Type B pancreatic cell (in vitro differentiated cells): ENCODE measurements at regions not wholly inside any gene's neighbourhood (a gene's known extent, or its start where the extent isn't known, plus 50 kb on each side); places are given as distances from the start of the nearest gene placed in this dataset.

Experiments
- DNase-seq: peaks from one replicate; pipeline ENCODE4 v3.0.0; 2021; ENCODE audit warnings: mixed read lengths; ENCODE audit not compliant: unreplicated experiment; ENCODE audit errors: extremely low spot score
- H3K27ac Mint-ChIP-seq: 2 replicates; pipeline ENCODE4 v1.8.0; 2021; ENCODE audit warnings: mild to moderate bottlenecking, mixed read lengths
- H3K27me3 Mint-ChIP-seq: 2 replicates; pipeline ENCODE4 v1.8.0; 2021; ENCODE audit warnings: mixed read lengths
- H3K36me3 Mint-ChIP-seq: 2 replicates; pipeline ENCODE4 v1.8.0; 2021; ENCODE audit warnings: mixed read lengths
- H3K4me1 Mint-ChIP-seq: one replicate; pipeline ENCODE4 v1.8.0; 2021; ENCODE audit warnings: mixed read lengths; ENCODE audit not compliant: unreplicated experiment
- H3K4me3 Mint-ChIP-seq: 2 replicates; pipeline ENCODE4 v1.8.0; 2021; ENCODE audit warnings: mild to moderate bottlenecking, mixed read lengths
- H3K9me3 Mint-ChIP-seq: 2 replicates; pipeline ENCODE4 v1.8.0; 2021; ENCODE audit warnings: mixed read lengths
- TF ChIP-seq, protein P1 (sequence below): fragments of 200-600 bp; sonication (generic); conservative IDR thresholded peaks from 2 replicates; pipeline ENCODE4 v1.5.0; 2021; ENCODE audit warnings: antibody characterized with exemption, mild to moderate bottlenecking

DNA sequence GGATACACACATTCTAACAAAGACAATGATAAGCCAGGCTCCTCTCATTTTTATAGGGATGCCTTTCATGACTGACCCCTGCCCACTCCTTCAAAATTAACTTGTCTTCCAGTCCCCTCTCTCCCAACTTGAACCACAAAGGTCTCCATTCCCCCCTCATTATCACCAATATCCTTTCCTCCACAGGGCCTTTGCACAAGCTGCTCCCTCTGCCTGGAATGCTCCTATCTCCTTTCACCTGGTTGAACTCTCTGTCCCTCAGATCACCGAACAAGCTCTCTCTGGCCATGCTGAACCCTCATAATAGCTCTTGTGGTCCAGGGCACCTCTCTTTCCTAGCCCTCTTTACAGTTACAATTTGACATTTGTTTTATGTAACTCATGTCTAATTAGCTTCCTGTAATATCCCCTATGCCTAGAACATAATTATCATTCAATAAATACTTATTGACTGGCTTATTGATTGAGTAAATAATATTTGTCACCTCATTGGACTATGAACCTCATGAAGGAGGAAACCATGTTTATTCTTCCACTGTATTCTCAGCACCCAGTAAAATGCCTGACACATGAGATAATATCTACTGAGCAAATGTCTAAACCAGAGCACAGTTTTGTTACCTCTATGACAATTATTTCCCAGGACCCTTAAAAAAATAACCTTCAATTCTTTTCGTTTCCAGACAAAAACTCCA is 266.3 kb upstream of the RASGEF1B start:
- no peak overlapping the region for H3K4me3 Mint-ChIP-seq
- TF ChIP-seq, protein P1, sequence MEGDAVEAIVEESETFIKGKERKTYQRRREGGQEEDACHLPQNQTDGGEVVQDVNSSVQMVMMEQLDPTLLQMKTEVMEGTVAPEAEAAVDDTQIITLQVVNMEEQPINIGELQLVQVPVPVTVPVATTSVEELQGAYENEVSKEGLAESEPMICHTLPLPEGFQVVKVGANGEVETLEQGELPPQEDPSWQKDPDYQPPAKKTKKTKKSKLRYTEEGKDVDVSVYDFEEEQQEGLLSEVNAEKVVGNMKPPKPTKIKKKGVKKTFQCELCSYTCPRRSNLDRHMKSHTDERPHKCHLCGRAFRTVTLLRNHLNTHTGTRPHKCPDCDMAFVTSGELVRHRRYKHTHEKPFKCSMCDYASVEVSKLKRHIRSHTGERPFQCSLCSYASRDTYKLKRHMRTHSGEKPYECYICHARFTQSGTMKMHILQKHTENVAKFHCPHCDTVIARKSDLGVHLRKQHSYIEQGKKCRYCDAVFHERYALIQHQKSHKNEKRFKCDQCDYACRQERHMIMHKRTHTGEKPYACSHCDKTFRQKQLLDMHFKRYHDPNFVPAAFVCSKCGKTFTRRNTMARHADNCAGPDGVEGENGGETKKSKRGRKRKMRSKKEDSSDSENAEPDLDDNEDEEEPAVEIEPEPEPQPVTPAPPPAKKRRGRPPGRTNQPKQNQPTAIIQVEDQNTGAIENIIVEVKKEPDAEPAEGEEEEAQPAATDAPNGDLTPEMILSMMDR = no peak
- peaks cover 5% of the 10 kb centered on the region for H3K9me3 Mint-ChIP-seq
- no peak for DNase-seq
- H3K27ac Mint-ChIP-seq = no peak overlapping the region
- H3K4me1 Mint-ChIP-seq = peaks cover 7% of the 10 kb centered on the region
- no peaks in the 10 kb centered on the region for H3K36me3 Mint-ChIP-seq
- H3K27me3 Mint-ChIP-seq = no peaks in the 10 kb centered on the region

DNA sequence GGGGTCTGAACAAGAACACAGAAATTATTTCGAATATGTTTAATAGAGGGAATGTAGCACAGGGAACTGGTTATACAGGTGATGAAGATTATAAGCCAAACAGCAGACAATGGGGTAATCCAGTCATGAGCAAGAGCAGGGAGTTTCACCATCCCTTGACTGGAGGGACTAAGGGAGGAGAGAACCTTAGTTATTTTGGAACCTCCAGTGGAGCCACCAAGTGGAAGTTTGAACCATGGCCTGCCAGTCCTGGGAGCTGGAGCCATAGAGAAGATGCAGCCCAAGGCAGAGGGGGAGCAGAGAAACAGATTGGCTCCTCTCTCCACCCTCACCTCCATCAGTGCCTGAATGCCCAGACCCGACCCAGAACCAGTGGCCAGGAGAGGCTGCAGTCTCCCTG is 264.6 kb upstream of the RASGEF1B start:
- no peak for DNase-seq
- Mint-ChIP-seq H3K4me1 (peaks cover 7% of the 10 kb centered on the region), H3K4me3 (no peak overlapping the region), H3K9me3 (peaks cover 5% of the 10 kb centered on the region), H3K36me3 (no peaks in the 10 kb centered on the region), H3K27me3 (no peaks in the 10 kb centered on the region), H3K27ac (no peak overlapping the region)
- TF ChIP-seq, protein P1 = no peak

DNA sequence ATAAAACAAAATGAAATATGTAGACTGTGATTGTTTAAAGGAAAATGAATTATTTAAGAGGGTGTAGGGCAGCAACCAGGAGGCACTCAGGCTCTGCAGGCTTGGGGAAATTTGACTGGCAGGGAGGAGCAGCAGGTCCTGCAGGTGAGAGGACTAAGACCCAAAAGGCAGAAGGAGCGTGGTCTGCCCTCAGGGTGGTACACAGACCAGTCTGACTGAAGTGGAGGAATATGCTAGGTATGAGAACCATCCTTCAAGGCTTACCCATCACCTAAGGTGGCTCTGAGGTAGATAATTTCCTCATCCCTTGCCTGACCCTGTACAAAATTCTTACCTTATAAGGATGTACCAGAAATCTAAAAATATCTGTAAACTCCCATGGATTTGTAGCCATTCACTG is 261.3 kb upstream of the RASGEF1B start:
- no peak for DNase-seq
- peaks cover 2% of the 10 kb centered on the region for H3K9me3 Mint-ChIP-seq
- no peak overlapping the region for H3K4me3 Mint-ChIP-seq
- no peaks in the 10 kb centered on the region for H3K36me3 Mint-ChIP-seq
- TF ChIP-seq, protein P1 = no peak
- H3K27ac Mint-ChIP-seq = peak overlapping the region; percentile 45
- H3K27me3 Mint-ChIP-seq = no peaks in the 10 kb centered on the region
- H3K4me1 Mint-ChIP-seq = no peaks in the 10 kb centered on the region

DNA sequence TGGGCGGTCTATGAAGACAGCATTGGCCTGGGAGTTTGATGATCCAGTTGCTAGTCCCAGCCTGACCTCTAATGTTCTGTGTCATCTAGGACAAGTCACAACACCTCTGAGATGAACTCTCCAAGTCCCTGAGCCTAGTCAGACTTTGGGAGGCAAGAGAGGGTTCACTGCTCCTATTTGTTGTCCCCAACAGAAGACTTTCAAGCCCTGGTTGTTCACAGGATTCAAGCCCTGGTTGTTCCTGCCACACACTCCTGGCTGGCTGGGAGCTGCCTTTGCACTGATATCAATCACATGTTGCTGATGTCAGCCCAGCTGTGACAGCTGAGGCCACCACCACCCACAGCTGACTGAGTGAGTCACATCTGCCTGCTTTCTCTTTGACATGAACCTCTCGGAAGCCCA is 253.2 kb upstream of the RASGEF1B start:
- Mint-ChIP-seq H3K4me1 (peaks cover 33% of the 10 kb centered on the region), H3K9me3 (no peaks in the 10 kb centered on the region), H3K4me3 (peak overlapping the region; percentile 37), H3K27me3 (no peaks in the 10 kb centered on the region), H3K27ac (peak overlapping the region; percentile 76), H3K36me3 (no peaks in the 10 kb centered on the region)
- TF ChIP-seq, protein P1 = no peak
- DNase-seq = no peak

DNA sequence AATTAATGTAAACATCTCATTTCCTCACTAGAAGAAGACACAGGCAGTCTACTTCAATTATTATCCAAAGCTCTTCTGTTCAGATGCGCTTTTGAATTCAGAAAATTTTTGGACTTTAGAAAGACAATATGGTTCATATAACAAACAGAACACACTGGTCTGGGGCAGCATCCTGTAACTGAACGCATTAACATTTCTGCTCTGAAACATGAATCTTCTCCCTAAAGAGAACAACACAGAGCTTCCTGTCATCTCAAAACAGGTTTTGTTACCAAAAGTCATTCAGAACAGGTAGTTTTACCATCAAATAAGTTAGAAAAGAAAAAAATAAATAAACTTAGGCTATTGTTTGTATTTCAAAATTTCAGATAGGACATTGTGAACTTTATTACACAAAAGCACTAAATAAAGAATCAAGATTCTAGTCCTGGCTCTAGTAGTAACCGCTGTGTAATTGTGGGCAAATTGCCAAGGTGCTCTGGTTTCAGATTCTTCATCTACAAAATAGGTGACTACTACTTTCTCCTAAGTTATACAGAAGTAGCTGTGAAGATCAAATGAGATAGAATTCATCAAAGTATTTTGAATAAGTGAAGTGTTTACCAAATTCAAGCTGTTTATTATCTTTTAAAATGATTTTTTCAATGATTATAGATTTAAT is 252.3 kb upstream of the RASGEF1B start:
- peaks cover 33% of the 10 kb centered on the region for H3K4me1 Mint-ChIP-seq
- no peak overlapping the region for H3K4me3 Mint-ChIP-seq
- peak overlapping the region; percentile 5 for H3K27ac Mint-ChIP-seq
- no peaks in the 10 kb centered on the region for H3K9me3 Mint-ChIP-seq
- no peaks in the 10 kb centered on the region for H3K36me3 Mint-ChIP-seq
- TF ChIP-seq, protein P1 = no peak
- no peaks in the 10 kb centered on the region for H3K27me3 Mint-ChIP-seq
- no peak for DNase-seq
